HG03354 (cell line): ENCODE measurements at regions not wholly inside any gene's neighbourhood (a gene's known extent, or its start where the extent isn't known, plus 50 kb on each side); places are given as distances from the start of the nearest gene placed in this dataset.
"Not testable (repeated sequence)": the region's sequence is repeated elsewhere in the genome, so short reads cannot be mapped to it uniquely, and the experiment has no call there.

Experiments
- ATAC-seq: cut with Tn5 transposase; IDR thresholded peaks from one replicate; pipeline ENCODE4 v1.9.1; 2021; ENCODE audit warnings: mild to moderate bottlenecking; ENCODE audit not compliant: unreplicated experiment, poor library complexity, severe bottlenecking

DNA sequence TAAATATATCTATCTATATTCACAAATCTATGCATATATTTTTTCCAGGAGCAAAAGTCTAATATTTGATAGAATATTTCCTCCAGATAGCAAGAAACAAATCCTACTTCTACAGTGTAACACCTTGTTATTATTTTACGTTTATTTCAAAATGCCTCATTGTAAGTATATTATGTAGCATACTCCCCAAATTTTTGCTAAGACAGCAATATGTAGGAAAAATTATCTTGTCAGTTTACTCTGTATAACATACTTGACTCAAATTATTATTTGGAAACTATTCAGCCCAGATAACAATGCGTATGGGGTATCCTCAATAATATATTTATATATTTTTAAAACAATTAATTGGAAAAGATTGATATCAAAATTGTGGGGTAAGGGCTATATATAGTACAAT, 313.2 kb downstream of the NR4A2 start:
- ATAC-seq: no peak

DNA sequence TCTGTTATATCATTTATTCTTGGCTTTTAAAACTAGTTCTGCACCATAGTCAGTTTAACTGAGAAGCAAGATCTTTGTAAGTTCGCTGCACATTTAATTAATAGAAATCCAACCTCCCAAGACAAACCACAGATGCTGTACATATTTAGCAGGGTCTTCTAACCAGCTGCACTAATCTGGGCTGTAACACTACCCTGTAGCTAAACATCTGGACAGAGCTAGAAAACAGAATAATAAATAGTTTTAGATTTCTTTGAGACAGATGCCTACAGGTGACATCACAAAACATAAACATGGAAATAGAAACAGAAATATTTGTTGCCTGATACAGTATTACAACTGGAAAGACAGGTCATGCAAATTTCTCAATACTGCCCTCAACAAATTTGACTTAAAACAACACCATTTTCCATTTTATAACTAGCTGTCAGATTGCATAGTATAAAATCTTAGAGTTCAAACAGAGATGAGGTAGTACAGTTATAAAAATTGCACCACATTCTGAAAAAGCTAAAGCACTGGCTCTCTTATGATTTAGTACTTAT, 315.1 kb downstream of the NR4A2 start:
- ATAC-seq: no peak

DNA sequence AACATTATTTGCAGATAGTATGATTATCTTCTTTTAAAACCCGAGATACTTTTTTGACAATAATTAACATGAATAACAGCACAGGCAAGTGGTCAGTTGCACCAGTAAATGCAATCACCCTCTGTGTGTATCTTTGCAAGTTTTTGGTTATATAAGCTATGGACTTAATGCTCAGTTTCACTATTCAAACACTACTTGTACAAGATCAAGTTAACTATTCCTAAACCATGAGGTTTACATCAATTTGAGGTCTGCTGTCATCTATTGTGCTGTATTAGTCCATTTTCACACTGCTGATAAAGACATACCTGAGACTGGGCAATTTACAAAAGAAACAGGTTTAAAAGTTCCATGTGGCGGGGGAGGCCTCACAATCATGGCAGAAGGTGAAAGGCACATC, 323.2 kb downstream of the NR4A2 start:
- no peak for ATAC-seq

DNA sequence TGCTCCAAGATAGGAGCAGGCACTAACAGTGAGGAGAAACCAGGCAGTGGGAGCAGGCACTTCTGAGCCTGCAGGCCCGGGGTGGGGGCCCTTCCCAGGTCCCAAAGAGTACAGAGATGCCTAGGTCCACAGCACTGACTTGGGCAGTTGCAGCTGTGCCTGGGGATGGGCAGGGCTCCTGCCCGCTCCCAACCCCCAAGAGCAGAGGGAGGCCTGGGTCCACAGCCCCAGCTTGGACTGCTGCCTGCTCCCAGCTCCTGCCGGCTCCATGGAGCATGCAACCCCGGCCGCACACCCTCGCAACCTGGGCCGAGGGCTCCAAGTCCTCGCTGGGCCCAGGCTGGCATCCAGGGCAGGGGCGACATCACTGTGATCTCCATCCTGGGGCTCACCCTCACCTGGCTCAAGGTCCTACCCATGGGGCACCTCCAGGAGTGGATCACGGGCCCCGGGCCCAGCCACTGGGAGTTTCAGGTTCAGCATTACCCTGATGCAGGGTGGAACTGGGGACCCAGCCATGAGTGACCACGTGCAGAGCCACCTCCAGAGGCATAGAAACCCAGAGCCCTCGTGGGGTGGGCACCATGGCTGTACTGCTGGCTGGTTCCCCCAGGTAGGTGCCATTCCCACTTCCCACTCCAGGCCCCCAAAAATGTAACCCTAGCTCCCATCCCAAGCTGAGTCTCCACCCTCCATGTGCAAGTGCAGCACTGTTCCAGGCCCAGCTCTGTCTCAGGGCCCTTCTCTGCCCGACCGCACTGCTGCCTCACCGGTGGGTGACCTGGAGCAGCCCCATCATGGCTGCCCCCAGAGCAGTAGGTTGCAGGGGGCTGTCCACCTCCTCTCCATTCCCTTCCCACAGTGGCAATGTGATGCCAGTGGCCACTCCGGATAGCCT, 325.6 kb downstream of the NR4A2 start:
- ATAC-seq: no peak

DNA sequence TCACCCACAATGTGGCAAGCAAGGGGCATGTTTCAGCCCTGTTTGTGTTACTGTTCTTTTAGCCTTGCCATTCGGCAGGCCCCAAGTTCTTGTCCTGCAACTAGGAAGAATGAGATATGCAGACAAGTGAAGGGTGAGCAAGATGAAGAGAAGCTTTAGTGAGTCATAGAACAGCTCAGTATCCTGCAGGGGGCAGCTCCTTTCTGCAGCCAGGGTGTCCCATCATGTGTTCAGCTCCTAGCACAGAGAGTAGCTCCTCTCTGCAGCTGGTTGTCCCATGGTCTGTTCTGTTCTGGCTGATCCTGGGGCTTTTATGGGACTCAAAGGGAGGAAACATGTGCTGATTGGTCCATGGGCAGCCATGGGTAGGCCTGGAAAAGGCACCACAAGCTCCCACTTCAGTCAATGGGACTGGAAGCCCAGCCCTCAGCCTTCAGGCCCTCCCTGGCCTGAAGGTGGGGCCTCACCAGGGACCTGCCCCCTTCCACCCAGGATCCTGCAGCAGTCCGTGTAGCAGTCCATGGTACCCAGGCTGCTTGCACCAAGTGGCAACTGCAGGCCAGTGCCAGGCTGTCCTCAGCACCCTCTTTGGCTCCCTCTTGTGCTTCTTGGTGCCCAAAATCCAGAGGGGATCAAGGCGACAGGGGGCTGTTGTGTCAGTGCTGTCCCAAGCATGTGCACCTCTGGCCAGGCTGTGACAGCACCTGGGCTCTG, 326.4 kb downstream of the NR4A2 start:
- no peak for ATAC-seq

DNA sequence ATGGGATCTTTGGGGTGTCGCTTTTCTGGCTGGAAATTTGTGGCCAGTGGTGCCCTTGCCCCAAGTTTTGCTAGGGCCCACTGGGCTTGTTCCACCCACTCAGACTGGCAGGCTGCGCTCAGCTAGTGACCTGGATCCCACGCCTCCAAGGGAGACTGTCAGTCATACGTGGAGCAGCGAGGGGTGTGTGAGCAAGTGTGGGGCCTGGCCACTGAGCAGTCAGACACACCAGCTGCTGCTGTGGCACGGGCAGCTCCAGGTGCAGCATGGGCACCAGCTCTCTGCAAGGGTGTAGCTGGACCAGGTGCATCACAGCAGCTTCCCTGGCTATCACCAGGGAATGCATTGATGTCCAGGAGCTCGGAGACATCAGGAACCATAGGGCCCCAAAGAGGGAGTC, 327.0 kb downstream of the NR4A2 start:
- ATAC-seq: no peak

DNA sequence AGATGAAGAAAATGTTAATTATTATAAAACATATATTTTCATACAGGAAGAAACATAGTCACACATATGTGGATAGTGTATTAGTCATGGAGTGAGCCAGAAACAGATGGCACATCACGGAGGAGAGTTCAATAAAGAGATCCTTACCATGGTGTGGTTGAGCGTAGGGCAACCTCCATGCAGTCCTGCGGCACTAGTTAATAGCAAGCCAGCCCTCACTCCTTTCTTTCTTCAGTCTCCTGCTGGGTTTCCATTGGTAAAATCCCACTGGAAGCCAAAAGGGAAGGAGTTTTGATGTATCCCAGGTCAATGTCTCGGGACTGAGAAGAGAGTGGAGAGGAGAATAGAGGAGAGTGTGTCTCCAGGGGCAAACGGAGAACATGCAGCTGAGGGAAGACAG, 328.1 kb downstream of the NR4A2 start:
- no peak for ATAC-seq

DNA sequence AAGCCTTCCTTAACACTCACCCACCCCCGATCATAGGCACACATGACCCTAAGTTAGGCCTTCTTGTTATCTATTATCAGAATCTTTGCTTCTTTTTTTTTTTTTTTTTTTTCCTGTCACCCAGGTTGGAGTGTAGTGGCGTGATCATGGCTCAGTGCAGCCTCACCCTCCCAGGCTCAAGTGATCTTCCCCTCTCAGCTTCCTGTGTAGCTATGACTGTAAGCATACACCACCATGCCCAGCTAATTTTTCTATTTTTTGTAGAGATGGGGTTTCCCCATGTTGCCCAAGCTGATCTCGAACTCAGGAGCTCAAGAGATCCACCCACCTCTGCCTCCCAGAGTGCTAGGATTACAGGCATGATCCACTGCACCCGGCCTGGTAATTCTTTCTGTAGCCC, 328.7 kb downstream of the NR4A2 start:
- ATAC-seq: no peak

DNA sequence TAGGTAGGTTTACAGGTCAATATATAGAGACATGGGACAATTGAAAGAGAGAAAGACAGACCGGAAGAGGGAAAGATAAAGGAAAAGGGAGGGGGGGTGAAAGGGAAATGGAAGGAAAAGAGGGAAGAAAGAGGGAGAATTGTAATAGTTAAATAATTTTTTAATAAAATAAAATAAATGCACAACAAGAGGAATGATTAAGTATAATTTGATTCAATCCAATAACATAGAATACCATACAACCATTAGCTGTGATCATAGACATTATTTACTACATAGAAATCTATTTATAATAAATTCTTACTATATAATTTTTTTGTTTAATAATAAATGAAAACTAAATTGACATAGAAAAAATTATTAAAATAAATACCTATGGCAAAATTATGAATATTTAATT, 330.7 kb downstream of the NR4A2 start:
- no peak for ATAC-seq

DNA sequence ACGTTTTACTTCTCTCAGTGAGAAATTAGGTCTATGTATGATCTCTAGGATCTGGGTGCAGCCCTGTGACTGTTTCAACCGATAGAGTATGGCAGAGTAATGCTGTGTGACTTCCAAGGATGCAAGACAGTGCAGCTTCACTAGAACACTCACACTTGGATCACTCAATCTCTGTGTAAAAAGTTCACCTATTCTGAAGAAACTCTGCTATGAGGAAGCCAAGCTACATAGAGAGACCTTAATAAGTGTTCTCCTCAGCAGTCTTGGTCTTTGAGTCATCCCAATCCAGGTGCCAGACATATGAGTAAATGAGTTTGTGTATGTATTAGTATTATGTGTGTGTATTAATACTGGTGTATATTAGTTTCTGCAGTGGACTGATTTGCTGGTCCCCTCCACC, 335.0 kb downstream of the NR4A2 start:
- ATAC-seq: no peak

DNA sequence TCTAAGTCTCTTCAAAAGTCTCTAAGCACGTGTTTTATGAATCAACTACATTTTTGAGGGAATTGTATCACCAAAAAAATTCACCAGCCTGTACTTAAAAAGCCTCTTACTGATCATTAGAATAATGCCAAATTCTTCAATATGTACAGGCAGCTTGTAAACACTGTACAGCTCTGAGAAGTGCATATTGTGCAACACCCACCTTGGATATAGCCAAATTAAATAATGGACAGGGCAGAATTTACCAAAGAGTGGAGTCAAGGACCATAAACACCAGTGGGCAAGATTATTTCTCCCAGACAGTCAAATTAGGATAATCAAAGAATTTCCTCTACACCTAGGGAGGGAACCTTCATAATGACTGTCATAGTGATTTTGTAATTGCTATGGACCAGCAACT, 338.2 kb downstream of the NR4A2 start:
- ATAC-seq: no peak

DNA sequence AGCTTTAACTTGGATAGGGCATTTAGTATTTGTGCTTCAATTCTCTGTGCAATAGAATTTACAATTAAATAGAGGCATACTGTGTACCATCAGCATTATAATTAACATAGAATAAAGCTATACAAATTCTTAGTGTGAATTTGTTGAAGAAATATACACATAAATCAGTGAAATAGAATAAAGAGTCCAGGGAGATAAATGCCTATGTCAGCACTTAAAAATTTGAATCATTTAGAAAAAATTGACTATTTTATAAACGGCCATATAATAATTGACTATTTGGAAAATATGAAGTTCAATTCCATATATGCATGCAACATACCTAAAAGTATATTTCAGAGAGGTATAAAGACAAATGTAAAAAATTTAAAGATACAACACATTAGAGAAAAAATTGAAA, 348.7 kb downstream of the NR4A2 start:
- ATAC-seq: no peak

DNA sequence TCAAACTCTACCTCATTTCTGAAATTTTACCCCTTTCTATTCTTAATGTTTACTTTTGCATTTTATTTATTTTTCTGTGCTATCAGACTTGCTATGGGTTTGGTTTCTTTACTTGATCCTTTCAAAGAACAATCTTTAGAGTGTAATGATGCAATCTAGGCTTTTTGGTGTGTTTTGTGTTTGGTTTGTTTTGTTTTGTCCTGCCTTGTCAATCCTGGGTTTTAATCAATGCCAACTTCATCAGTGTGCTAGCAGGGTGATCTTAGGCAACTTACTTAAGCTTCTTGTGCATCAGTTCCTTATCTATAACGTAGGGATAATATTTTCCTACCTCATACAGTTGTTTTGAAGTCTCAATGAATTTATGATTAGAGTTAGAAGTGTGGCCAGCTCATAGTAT, 350.4 kb downstream of the NR4A2 start:
- no peak for ATAC-seq

DNA sequence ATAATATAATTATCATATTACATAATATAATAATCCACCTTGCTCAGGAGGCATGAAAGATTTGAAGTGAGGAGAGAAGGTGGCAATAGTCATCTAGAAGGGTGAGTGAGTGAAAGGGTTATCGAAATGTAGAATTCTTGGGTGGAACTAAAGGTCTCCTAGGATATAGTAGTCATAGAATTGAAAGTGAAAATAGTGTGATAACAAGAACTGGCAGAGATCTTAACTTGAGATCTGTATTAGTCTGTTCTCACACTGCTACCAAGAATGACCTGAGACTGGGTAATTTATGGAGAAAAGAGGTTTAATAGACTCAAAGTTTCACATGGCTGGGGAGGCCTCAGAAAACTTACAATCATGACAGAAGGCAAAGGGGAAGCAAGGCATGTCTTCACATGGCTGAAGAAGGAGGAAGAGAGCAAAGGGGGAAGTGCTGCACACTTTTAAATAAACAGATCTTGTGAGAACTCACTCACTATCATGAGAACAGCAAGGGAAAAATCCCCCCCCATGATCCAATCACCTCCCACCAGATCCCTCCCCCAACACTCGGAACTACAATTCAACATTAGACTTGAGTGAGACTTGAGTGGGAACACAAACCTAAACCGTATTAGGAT, 351.5 kb downstream of the NR4A2 start:
- ATAC-seq: peak; percentile 72

DNA sequence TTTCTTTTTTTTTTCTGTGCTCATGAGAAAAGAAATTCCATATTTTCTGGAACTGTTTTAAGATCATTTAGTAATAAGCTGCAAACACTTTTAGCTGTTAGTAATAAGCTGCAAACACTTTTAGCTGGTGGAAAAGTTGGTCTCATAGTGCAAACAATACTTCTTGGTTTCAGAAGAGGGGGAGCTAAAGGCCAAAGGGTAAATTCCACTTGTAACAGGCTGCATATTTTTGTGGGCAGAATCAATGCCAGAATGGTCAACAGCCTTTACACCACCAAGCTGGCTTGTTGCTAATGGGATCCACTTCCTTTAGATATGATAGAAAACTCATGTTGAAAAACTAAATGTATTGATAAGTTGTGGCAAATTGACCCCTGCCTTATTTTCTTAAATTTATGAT, 356.8 kb downstream of the NR4A2 start:
- no peak for ATAC-seq

DNA sequence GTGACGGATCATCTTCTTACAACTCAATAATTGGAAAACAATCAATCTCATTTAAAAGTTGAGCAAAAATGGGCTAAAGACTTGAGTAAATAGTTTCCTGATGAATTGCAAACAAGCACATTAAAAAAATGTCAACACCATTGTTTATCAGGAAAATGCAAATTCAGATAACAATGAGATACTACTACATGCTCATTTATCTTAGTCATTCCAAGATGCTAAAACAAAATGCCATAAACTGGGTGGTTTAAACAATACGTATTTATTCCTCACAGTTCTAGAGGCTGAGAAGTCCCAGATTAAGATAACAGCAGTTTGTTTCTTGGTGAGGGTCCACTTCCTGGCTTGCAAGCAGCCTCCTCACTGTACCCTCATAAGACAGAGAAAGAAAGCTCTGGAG, 359.6 kb downstream of the NR4A2 start:
- no peak for ATAC-seq

DNA sequence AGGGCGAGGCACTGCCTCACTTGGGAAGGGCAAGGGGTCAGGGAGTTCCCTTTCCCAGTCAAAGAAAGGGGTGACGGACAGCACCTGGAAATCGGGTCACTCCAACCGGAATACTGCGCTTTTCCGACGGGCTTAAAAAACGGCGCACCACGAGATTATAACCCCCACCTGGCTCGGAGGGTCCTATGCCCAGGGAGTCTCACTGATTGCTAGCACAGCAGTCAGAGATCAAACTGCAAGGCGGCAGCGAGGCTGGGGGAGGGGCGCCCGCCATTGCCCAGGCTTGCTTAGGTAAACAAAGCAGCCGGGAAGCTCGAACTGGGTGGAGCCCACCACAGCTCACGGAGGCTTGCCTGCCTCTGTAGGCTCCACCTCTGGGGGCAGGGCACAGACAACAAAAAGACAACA, 366.5 kb downstream of the NR4A2 start:
- ATAC-seq: not testable (repeated sequence)

DNA sequence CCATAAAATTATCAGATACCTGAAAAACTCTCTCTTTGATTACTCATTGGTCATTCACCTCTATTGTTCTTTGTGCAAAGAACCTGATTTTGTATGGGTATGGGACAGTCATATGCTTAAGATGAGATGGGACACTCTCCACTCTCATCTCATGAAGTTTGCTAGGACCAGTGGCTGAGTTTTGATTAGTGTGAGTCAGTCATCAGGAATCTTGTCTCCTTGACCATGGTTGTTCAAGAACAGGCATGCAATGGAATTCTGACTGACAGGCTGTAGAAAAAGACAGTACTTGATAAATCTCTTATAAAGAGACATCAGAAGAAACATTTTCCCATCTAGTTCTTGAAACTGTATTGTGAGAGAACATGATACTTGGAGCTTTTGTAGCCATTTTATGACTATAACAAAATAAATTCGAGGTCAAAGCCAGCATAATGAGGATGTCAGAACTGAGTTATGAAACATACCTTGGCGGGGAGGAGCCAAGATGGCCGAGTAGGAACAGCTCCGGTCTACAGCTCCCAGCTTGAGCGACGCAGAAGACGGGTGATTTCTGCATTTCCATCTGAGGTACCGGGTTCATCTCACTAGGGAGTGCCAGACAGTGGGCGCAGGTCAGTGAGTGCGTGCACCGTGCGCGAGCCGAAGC, 367.0 kb downstream of the NR4A2 start:
- no peak for ATAC-seq

DNA sequence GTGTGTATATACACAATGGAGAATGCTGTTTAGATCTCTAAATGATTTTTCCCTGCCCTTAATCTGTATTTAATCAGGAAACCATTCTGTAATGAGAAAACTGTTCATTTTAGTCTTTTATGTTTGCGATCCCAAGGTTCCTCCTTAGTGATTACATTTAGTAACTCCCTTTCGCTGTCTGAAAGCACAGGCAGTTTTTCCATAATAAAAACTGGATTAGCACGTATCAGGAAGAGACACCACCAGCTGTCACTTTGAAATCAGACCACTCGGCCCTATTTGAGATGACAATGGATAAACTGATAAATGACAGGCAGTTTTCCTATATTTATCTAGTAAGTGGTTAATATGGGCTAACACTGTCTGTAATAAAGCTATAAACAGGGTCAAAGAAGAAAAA, 370.9 kb downstream of the NR4A2 start:
- no peak for ATAC-seq

DNA sequence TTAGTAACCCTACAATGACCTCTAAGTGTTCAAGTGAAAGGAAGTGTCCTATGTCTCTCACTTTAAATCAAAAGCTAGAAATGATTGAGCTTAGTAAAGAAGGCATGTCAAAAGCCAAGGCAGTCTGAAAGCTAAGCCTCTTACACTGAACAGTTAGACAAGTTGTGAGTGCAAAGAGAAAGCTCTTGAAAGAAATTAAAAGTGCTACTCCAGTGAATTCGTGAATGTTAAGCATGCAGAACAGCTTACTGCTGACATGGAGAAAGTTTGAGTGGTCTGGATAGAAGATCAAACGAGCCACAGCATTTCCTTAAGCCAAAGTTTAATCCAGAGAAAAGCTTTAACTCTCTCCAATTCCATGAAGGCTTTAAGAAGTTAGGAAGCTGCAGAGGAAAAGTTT, 373.7 kb downstream of the NR4A2 start:
- ATAC-seq: no peak
